Mesothelial cell of epicardium (in vitro differentiated cells): ENCODE measurements at regions not wholly inside any gene's neighbourhood (a gene's known extent, or its start where the extent isn't known, plus 50 kb on each side); places are given as distances from the start of the nearest gene placed in this dataset.

ENCODE experiments used
- DNase-seq, 2 experiments: peaks; one replicate each; pipeline ENCODE4 v3.0.0; 2021; ENCODE audit warnings: low spot score in 2 of 2; ENCODE audit not compliant: unreplicated experiment in 2 of 2
- H3K27ac Mint-ChIP-seq: 2 replicates; pipeline ENCODE4 v1.8.0; 2021; ENCODE audit warnings: mixed read lengths
- H3K27me3 Mint-ChIP-seq: 2 replicates; pipeline ENCODE4 v1.8.0; 2021; ENCODE audit warnings: low read depth, mixed read lengths
- H3K36me3 Mint-ChIP-seq: 2 replicates; pipeline ENCODE4 v1.8.0; 2021; ENCODE audit warnings: mixed read lengths
- H3K4me1 Mint-ChIP-seq: 2 replicates; pipeline ENCODE4 v1.8.0; 2021; ENCODE audit warnings: mixed read lengths
- H3K4me3 Mint-ChIP-seq: 2 replicates; pipeline ENCODE4 v1.8.0; 2021; ENCODE audit warnings: mild to moderate bottlenecking, moderate library complexity, mixed read lengths
- H3K9me3 Mint-ChIP-seq: 2 replicates; pipeline ENCODE4 v1.8.0; 2021; ENCODE audit warnings: mixed read lengths
- CTCF ChIP-seq: fragments of 200-600 bp; sonication (generic); IDR thresholded peaks from one replicate; pipeline ENCODE4 v1.5.0; 2021; ENCODE audit warnings: antibody characterized with exemption; ENCODE audit not compliant: unreplicated experiment

DNA sequence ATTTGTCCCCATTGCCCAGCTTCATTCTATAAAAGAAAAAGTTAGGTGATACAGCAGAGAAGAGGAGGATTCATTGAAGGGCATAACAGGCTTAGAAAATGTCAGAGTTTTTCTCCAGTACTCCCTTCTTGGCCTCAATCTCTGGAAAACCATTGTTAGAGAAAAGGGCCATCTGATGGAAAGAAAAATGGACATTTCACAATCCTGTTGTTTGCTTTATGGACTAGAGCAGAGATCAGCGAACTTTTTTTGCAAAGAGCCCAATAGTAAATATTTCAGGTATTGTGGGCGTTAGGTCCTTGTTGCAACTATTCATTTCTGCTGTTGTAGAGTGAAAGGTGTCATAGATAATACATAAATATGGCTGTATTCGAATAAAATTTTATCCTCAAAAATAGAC lies 208.8 kb downstream of the TLE4 start:
- DNase-seq: no peak
- Mint-ChIP-seq H3K36me3 (no peaks in the 10 kb centered on the region), H3K4me1 (no peaks in the 10 kb centered on the region), H3K27ac (no peak overlapping the region), H3K27me3 (no peaks in the 10 kb centered on the region), H3K9me3 (peaks cover 6% of the 10 kb centered on the region), H3K4me3 (no peak overlapping the region)
- TF ChIP-seq CTCF: no peak

DNA sequence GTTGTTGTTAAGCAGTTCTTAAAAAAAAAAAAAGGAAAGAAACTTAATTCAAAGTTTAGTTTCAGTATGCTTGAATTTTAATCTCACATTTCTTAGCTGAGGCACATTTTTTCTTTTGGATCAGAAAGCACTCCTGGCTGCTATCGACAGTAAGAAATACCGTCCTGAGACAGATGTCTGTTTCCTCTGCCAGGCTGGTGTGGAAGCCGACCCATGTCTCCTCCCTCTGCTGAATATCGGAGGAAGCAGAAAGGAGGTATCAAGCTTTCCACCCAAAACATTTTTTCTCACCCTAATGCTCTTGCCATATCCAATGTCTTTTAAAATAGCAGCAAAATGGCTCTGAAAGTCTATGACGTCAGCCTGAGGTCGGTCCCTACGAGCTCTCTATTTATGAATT lies 208.1 kb downstream of the TLE4 start:
- Mint-ChIP-seq H3K4me3 (no peak overlapping the region), H3K27ac (no peak overlapping the region), H3K4me1 (no peaks in the 10 kb centered on the region), H3K27me3 (no peaks in the 10 kb centered on the region), H3K9me3 (peaks cover 11% of the 10 kb centered on the region), H3K36me3 (no peaks in the 10 kb centered on the region)
- no peak for DNase-seq
- TF ChIP-seq CTCF: no peak

DNA sequence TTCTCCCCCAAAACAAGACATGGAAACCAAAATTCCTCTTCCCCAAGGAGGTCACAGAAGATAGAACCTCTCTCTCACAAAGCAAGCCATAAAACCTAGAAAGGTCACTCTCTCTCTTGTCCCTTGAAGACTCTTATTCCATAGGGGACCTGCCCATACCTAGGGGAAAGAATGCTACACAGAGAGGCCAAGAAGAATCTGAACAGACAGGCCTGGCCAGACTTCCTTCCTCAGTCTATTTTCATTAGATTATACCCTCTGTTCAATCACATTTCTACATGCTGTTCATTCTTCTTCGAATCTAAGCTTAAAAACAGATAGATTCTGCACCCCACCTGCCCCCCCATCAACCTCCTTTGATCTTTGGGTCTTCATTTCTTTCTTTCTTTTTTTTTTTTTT lies 206.8 kb downstream of the TLE4 start:
- no peak for TF ChIP-seq CTCF
- Mint-ChIP-seq H3K27ac (no peak overlapping the region), H3K27me3 (no peaks in the 10 kb centered on the region), H3K36me3 (no peaks in the 10 kb centered on the region), H3K4me3 (no peak overlapping the region), H3K4me1 (no peaks in the 10 kb centered on the region), H3K9me3 (peaks cover 11% of the 10 kb centered on the region)
- DNase-seq: no peak

- no peak for DNase-seq
- Mint-ChIP-seq H3K9me3 (peaks cover 5% of the 10 kb centered on the region), H3K27ac (no peak overlapping the region), H3K4me1 (no peaks in the 10 kb centered on the region), H3K36me3 (no peaks in the 10 kb centered on the region), H3K27me3 (no peaks in the 10 kb centered on the region), H3K4me3 (no peak overlapping the region)
- TF ChIP-seq CTCF: no peak
Measured at GRCh38 chr9:79776581-79776980, 204.8 kb downstream of the TLE4 start.
